ENCODE measurements at regions not wholly inside any gene's neighbourhood (a gene's known extent, or its start where the extent isn't known, plus 50 kb on each side); places are given as distances from the start of the nearest gene placed in this dataset.

GRCh38 chr21:28277324-28277723 is 715.4 kb downstream of the LTN1 start:
- Histone ChIP-seq H3K9me3 (no peaks in the 10 kb centered on the region), H3K27ac (no peak overlapping the region), H3K4me1 (no peaks in the 10 kb centered on the region), H3K36me3 (no peaks in the 10 kb centered on the region), H3K4me3 (no peak overlapping the region), H3K27me3 (no peaks in the 10 kb centered on the region)
- ATAC-seq (ENCODE audit: low FRiP score in 2 of 2), result no peak
- DNase-seq, result no peak
- TF ChIP-seq, protein P1, sequence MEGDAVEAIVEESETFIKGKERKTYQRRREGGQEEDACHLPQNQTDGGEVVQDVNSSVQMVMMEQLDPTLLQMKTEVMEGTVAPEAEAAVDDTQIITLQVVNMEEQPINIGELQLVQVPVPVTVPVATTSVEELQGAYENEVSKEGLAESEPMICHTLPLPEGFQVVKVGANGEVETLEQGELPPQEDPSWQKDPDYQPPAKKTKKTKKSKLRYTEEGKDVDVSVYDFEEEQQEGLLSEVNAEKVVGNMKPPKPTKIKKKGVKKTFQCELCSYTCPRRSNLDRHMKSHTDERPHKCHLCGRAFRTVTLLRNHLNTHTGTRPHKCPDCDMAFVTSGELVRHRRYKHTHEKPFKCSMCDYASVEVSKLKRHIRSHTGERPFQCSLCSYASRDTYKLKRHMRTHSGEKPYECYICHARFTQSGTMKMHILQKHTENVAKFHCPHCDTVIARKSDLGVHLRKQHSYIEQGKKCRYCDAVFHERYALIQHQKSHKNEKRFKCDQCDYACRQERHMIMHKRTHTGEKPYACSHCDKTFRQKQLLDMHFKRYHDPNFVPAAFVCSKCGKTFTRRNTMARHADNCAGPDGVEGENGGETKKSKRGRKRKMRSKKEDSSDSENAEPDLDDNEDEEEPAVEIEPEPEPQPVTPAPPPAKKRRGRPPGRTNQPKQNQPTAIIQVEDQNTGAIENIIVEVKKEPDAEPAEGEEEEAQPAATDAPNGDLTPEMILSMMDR (IDR thresholded peaks at IDR 0.05), result no peak
- TF ChIP-seq POLR2AphosphoS5 (IDR thresholded peaks at IDR 0.05), result no peak
- TF ChIP-seq EP300 (IDR thresholded peaks at IDR 0.05), result no peak
- no peak for TF ChIP-seq POLR2A (IDR thresholded peaks at IDR 0.05)
- 81 to 91% methylated on average over 1 of the region's 1 CpG for WGBS, 2 donors

DNA sequence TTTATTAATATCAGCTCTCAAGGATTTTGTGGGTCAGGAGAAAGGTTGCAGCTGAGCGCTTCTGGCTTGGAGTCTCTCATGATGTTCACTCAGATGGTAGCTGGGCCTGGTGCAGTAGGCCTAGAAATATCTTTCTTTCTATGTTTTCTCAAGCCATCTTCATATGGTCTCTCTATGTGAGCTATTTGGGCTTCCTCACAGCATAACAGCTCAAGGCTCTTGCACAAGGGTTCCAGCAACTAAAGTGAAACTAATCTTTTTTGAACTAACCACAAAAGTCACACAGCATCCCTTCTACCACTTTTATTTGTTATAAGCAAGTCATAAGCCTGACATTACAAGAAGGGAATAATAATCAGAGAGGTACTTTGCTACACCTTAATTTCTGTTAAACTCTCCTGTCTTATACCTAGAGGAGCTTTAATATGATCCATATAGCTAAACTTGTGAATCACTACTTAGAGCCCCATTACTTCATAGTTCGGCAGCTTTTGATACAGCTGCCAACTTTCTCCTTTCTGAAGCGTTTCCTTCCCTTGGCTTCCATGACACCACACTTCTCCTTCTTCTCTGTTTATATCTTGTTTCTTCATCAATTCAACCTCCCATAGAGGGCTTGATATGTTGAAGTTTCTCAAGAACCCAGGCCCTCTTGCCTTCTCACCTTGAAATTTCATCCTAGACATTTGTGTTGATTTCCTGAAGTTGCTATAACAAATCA is 720.2 kb downstream of the LTN1 start:
- H3K4me3 ChIP-seq, result no peak overlapping the region
- ATAC-seq (ENCODE audit: low FRiP score in 2 of 2) (no peak), DNase-seq (no peak)
- H3K9me3 ChIP-seq, result no peaks in the 10 kb centered on the region
- no peaks in the 10 kb centered on the region for H3K4me1 ChIP-seq
- no peaks in the 10 kb centered on the region for H3K27me3 ChIP-seq
- no peaks in the 10 kb centered on the region for H3K36me3 ChIP-seq
- H3K27ac ChIP-seq, result no peak overlapping the region
- TF ChIP-seq EP300 (IDR thresholded peaks at IDR 0.05) (no peak), POLR2AphosphoS5 (IDR thresholded peaks at IDR 0.05) (no peak), POLR2A (IDR thresholded peaks at IDR 0.05) (no peak)
- TF ChIP-seq, protein P1 (IDR thresholded peaks at IDR 0.05), result no peak
- 78 to 86% methylated on average over 3 of the region's 3 CpGs for WGBS, 2 donors

GRCh38 chr21:28269173-28269572 is 723.5 kb downstream of the LTN1 start:
- no peak for ATAC-seq (ENCODE audit: low FRiP score in 2 of 2)

DNA sequence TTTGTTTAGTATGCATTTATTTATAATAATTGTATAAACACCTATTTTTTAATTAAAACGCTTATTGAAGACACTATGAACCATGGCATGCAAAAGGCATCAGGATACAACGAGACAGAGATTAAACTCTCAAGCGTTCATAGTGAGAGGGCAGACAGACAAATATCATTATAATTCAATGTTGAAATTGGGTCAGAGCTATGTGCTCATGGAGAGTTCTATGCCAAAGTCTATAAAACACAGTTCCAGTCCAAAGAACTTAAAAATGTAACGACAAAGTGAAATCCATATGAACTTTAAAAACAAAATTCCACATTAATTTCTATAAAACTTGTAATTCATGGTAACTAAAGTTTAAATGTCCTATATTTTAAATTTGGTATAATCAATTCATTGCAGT is 724.0 kb downstream of the LTN1 start:
- ATAC-seq (ENCODE audit: low FRiP score in 2 of 2) (no peak), DNase-seq (no peak)
- H3K27ac ChIP-seq, result no peak overlapping the region
- no peaks in the 10 kb centered on the region for H3K9me3 ChIP-seq
- no peaks in the 10 kb centered on the region for H3K4me1 ChIP-seq
- H3K27me3 ChIP-seq, result no peaks in the 10 kb centered on the region
- 78 to 83% methylated on average over 4 of the region's 4 CpGs for WGBS, 2 donors
- H3K4me3 ChIP-seq, result no peak overlapping the region
- H3K36me3 ChIP-seq, result no peaks in the 10 kb centered on the region
- no peak for TF ChIP-seq POLR2A (IDR thresholded peaks at IDR 0.05)
- TF ChIP-seq, protein P1 (IDR thresholded peaks at IDR 0.05), result no peak
- TF ChIP-seq POLR2AphosphoS5 (IDR thresholded peaks at IDR 0.05), result no peak
- no peak for TF ChIP-seq EP300 (IDR thresholded peaks at IDR 0.05)

More at GRCh38 chr21:28269173-28269572, 723.5 kb downstream of the LTN1 start:
- DNase-seq, result no peak
- Histone ChIP-seq H3K27me3 (no peaks in the 10 kb centered on the region), H3K27ac (no peak overlapping the region), H3K36me3 (no peaks in the 10 kb centered on the region), H3K9me3 (no peaks in the 10 kb centered on the region), H3K4me1 (no peaks in the 10 kb centered on the region), H3K4me3 (no peak overlapping the region)
- TF ChIP-seq POLR2AphosphoS5 (IDR thresholded peaks at IDR 0.05) (no peak), EP300 (IDR thresholded peaks at IDR 0.05) (no peak), POLR2A (IDR thresholded peaks at IDR 0.05) (no peak)
- TF ChIP-seq, protein P1 (IDR thresholded peaks at IDR 0.05), result no peak

- Histone ChIP-seq H3K36me3 (no peaks in the 10 kb centered on the region), H3K27ac (no peak overlapping the region), H3K4me3 (no peak overlapping the region), H3K9me3 (no peaks in the 10 kb centered on the region), H3K4me1 (no peaks in the 10 kb centered on the region), H3K27me3 (no peaks in the 10 kb centered on the region)
- DNase-seq (no peak), ATAC-seq (ENCODE audit: low FRiP score in 2 of 2) (no peak)
- TF ChIP-seq POLR2A (IDR thresholded peaks at IDR 0.05) (no peak), POLR2AphosphoS5 (IDR thresholded peaks at IDR 0.05) (no peak), EP300 (IDR thresholded peaks at IDR 0.05) (no peak)
- TF ChIP-seq, protein P1 (IDR thresholded peaks at IDR 0.05), result no peak
- 92 to 96% methylated on average over 6 of the region's 6 CpGs for WGBS, 2 donors
Observed at GRCh38 chr21:28267449-28267848, 725.2 kb downstream of the LTN1 start.
